Caco-2 (cell line): ENCODE measurements at regions not wholly inside any gene's neighbourhood (a gene's known extent, or its start where the extent isn't known, plus 50 kb on each side); places are given as distances from the start of the nearest gene placed in this dataset.

Source experiments
- BruUV-seq: library from RNA; stranded (reverse); fragments of 400-500 nt; replicated peaks from 2 replicates; lab custom pipeline; 2021; lab: Mats Ljungman, UMichigan
- CTCF ChIA-PET: fragments of 300-600 bp; sonication (Branson Sonifier 250); formaldehyde crosslinking; loops from one replicate; lab custom pipeline; 2022; ENCODE audit warnings: antibody characterized with exemption; lab: Charles Lee
- POLR2A ChIA-PET: fragments of 300-600 bp; sonication (Branson Sonifier 250); formaldehyde crosslinking; loops from one replicate; lab custom pipeline; 2022; ENCODE audit warnings: antibody characterized with exemption; lab: Charles Lee
- DNase-seq, 2 experiments: peaks; one replicate each; pipeline versions ENCODE4 v3.0.0 to v3.0.0-alpha.2; 2020 to 2022
- H3K27me3 ChIP-seq: replicated peaks from 2 replicates; pipeline ENCODE4 v1.6.0; 2011; ENCODE audit warnings: low read length; ENCODE audit not compliant: control insufficient read depth, insufficient read depth
- H3K36me3 ChIP-seq: 2 replicates; pipeline ENCODE4 v1.5.1; 2011; ENCODE audit warnings: low read length; ENCODE audit not compliant: control insufficient read depth, insufficient read depth
- H3K4me1 ChIP-seq: fragments of 250-450 bp; sonication (Bioruptor Pico); 2 replicates; pipeline ENCODE4 v1.5.1; 2020; ENCODE audit warnings: mild to moderate bottlenecking
- H3K4me3 ChIP-seq: 2 replicates; pipeline ENCODE4 v1.5.1; 2011; ENCODE audit warnings: low read depth, mild to moderate bottlenecking, control low read depth, low read length
- H3K9me3 ChIP-seq: fragments of 250-450 bp; sonication (Bioruptor Pico); 2 replicates; pipeline ENCODE4 v1.5.1; 2020; ENCODE audit warnings: mild to moderate bottlenecking, moderate library complexity
- H3K27ac Mint-ChIP-seq: one replicate; pipeline ENCODE4 v1.8.0; 2022; ENCODE audit warnings: mixed read lengths; ENCODE audit not compliant: unreplicated experiment
- H3K27me3 Mint-ChIP-seq: one replicate; pipeline ENCODE4 v1.8.0; 2022; ENCODE audit warnings: mixed read lengths; ENCODE audit not compliant: insufficient read depth, unreplicated experiment
- H3K36me3 Mint-ChIP-seq: one replicate; pipeline ENCODE4 v1.8.0; 2022; ENCODE audit warnings: mild to moderate bottlenecking, mixed read lengths; ENCODE audit not compliant: insufficient read depth, unreplicated experiment
- H3K4me1 Mint-ChIP-seq: one replicate; pipeline ENCODE4 v1.8.0; 2022; ENCODE audit warnings: low read depth, mixed read lengths; ENCODE audit not compliant: unreplicated experiment
- H3K4me3 Mint-ChIP-seq: one replicate; pipeline ENCODE4 v1.8.0; 2022; ENCODE audit warnings: mild to moderate bottlenecking, moderate library complexity, mixed read lengths; ENCODE audit not compliant: unreplicated experiment
- H3K9me3 Mint-ChIP-seq: one replicate; pipeline ENCODE4 v1.8.0; 2022; ENCODE audit warnings: mixed read lengths; ENCODE audit not compliant: unreplicated experiment
- intact Hi-C: fragments of 100-400 bp; cut with micrococcal nuclease; formaldehyde crosslinking; loops from one replicate; pipeline ENCODE4 v1.10.0; 2022; ENCODE audit not compliant: unreplicated experiment
- TF ChIP-seq, protein P1 (sequence below), 2 experiments: fragments of 200-600 bp in 1 of 2; IDR thresholded peaks; 1 replicate in 1 of 2; 2 replicates in 1 of 2; pipeline versions ENCODE4 v1.5.1 to v1.8.0; 2011 to 2022; ENCODE audit warnings: antibody characterized with exemption in 1 of 2, control low read depth in 1 of 2, inconsistent platforms in 1 of 2, low read depth in 1 of 2, low read length in 1 of 2, mild to moderate bottlenecking in 1 of 2, moderate library complexity in 1 of 2; ENCODE audit not compliant: insufficient read depth in 1 of 2, severe bottlenecking in 1 of 2, unreplicated experiment in 1 of 2

DNA sequence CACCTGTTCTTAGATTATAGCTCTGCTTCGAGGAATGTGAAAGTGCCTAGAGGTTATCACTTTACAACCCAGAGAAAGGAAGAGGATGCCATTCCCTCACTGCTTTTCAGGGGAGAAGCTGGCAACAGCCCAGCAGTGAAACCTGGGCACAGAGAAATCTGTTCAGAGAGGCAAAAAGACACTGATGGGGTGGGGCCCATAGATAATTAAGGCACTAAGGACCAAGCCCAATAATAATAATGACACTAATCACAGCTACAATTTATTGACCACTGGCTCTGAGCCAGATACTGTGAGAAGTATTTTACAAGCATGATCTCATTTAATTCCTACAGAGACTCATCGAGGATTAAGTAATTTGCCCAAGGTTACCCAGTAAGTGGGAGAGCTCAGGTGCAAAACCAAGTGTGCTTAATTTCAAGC is 168.3 kb downstream of the PIK3R1 start:
- POLR2A ChIA-PET: no interaction called here
- no peaks in the 10 kb centered on the region for H3K36me3 Mint-ChIP-seq
- peaks cover 7% of the 10 kb centered on the region for H3K9me3 Mint-ChIP-seq
- Histone ChIP-seq H3K27me3 (no peaks in the 10 kb centered on the region), H3K9me3 (0 out of 2 replicates have a peak, but pooled peaks cover 2% of the 10 kb centered on the region), H3K36me3 (no peaks in the 10 kb centered on the region), H3K4me1 (no peaks in the 10 kb centered on the region), H3K4me3 (no peak overlapping the region)
- H3K4me3 Mint-ChIP-seq: no peak overlapping the region
- CTCF ChIA-PET: no interaction called here
- H3K27me3 Mint-ChIP-seq: no peaks in the 10 kb centered on the region
- H3K4me1 Mint-ChIP-seq: no peaks in the 10 kb centered on the region
- no peak for DNase-seq
- no peak overlapping the region for H3K27ac Mint-ChIP-seq
- intact Hi-C loops: no loop called here
- BruUV-seq: no TSS peak
- TF ChIP-seq, protein P1, sequence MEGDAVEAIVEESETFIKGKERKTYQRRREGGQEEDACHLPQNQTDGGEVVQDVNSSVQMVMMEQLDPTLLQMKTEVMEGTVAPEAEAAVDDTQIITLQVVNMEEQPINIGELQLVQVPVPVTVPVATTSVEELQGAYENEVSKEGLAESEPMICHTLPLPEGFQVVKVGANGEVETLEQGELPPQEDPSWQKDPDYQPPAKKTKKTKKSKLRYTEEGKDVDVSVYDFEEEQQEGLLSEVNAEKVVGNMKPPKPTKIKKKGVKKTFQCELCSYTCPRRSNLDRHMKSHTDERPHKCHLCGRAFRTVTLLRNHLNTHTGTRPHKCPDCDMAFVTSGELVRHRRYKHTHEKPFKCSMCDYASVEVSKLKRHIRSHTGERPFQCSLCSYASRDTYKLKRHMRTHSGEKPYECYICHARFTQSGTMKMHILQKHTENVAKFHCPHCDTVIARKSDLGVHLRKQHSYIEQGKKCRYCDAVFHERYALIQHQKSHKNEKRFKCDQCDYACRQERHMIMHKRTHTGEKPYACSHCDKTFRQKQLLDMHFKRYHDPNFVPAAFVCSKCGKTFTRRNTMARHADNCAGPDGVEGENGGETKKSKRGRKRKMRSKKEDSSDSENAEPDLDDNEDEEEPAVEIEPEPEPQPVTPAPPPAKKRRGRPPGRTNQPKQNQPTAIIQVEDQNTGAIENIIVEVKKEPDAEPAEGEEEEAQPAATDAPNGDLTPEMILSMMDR (IDR thresholded peaks at IDR 0.05; ENCODE audit: insufficient read depth in 1 of 2, low read depth in 1 of 2, low read length in 1 of 2, severe bottlenecking in 1 of 2, unreplicated experiment in 1 of 2): no peak

DNA sequence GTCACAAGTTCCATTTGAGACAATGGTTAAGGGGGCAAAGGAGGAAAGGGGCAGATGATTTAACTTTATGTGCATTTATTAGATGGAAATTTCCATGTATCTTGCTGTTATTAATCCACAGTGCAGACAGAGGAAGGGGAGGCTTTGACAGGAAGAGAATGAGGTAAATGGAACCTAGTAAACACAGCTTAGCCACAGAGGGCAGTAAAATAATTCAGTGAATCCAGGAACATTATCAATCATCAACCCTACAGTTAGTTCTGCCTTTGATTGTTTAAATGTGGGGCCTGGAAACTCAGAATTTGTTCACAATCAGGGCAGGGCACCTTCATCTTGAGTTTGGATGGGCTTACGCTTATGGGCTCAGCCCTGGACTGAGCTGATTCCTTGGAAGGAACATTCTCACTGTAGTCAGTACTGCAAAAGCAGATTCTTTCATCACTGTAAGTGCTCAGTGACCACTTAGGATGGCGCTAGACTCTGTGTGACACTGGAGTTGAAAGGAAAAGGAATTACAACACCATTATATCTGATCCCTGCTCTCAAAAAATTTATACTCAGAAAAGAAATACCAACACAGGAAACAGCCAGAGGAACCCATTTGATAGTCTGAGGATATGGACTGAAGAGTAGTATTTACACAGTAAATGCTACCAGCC is 169.5 kb downstream of the PIK3R1 start:
- no peaks in the 10 kb centered on the region for H3K36me3 Mint-ChIP-seq
- no peaks in the 10 kb centered on the region for H3K36me3 ChIP-seq
- POLR2A ChIA-PET: no interaction called here
- CTCF ChIA-PET: no interaction called here
- H3K27me3 Mint-ChIP-seq: no peaks in the 10 kb centered on the region
- H3K4me1 Mint-ChIP-seq: no peaks in the 10 kb centered on the region
- intact Hi-C loops: no loop called here
- no peaks in the 10 kb centered on the region for H3K27me3 ChIP-seq
- peaks cover 7% of the 10 kb centered on the region for H3K9me3 Mint-ChIP-seq
- H3K27ac Mint-ChIP-seq: no peak overlapping the region
- TF ChIP-seq, protein P1 (IDR thresholded peaks at IDR 0.05; ENCODE audit: insufficient read depth in 1 of 2, low read depth in 1 of 2, low read length in 1 of 2, severe bottlenecking in 1 of 2, unreplicated experiment in 1 of 2): no peak
- DNase-seq: no peak
- no peak overlapping the region for H3K4me3 Mint-ChIP-seq
- no peaks in the 10 kb centered on the region for H3K4me1 ChIP-seq
- H3K9me3 ChIP-seq: 0 out of 2 replicates have a peak, but pooled peaks cover 2% of the 10 kb centered on the region
- no peak overlapping the region for H3K4me3 ChIP-seq
- no TSS peak for BruUV-seq

DNA sequence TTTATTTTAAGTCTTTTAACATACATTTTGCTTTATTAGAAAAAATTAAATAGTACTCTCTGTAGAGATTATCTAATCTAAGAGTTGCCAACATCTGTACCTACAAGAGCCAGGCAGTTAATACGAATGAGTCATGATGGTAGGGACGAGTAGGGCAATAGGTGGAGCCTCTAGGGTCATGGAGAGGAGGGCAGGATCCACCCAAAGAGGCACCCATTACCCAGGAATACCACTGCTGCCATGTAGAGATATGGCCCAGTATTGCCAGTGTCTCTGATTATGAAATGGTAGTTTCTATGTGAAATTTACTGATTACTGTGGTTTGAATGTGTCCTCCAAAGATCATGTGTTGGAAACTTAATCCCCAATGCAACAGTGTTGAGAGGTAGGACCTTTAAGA is 170.4 kb downstream of the PIK3R1 start:
- TF ChIP-seq, protein P1 (IDR thresholded peaks at IDR 0.05; ENCODE audit: insufficient read depth in 1 of 2, low read depth in 1 of 2, low read length in 1 of 2, severe bottlenecking in 1 of 2, unreplicated experiment in 1 of 2): no peak
- Histone ChIP-seq H3K4me3 (no peak overlapping the region), H3K9me3 (0 out of 2 replicates have a peak, but pooled peaks cover 2% of the 10 kb centered on the region), H3K27me3 (no peaks in the 10 kb centered on the region), H3K36me3 (no peaks in the 10 kb centered on the region), H3K4me1 (no peaks in the 10 kb centered on the region)
- no TSS peak for BruUV-seq
- Mint-ChIP-seq H3K4me1 (no peaks in the 10 kb centered on the region), H3K36me3 (no peaks in the 10 kb centered on the region), H3K4me3 (no peak overlapping the region), H3K27me3 (no peaks in the 10 kb centered on the region), H3K27ac (no peak overlapping the region), H3K9me3 (peaks cover 7% of the 10 kb centered on the region)
- ChIA-PET CTCF (no interaction called here), POLR2A (no interaction called here)
- intact Hi-C loops: no loop called here
- DNase-seq: no peak
